ENCODE measurements at regions not wholly inside any gene's neighbourhood (a gene's known extent, or its start where the extent isn't known, plus 50 kb on each side); places are given as distances from the start of the nearest gene placed in this dataset.

- Histone ChIP-seq H3K9me3 (no peaks in the 10 kb centered on the region), H3K27ac (no peak overlapping the region), H3K4me1 (ENCODE audit: insufficient read depth) (no peaks in the 10 kb centered on the region), H3K36me3 (no peaks in the 10 kb centered on the region), H3K27me3 (no peaks in the 10 kb centered on the region), H3K4me3 (no peak overlapping the region)
- TF ChIP-seq POLR2A (IDR thresholded peaks at IDR 0.05) (no peak), EP300 (IDR thresholded peaks at IDR 0.05) (no peak), CTCF (IDR thresholded peaks at IDR 0.05) (no peak)
- WGBS, 3 donors = 90 to 93% (median 93%) methylated on average over 1 of the region's 1 CpG
- intact Hi-C loops (cut with DNase I) = no loop called here
- DNase-seq = no peak
Observed at GRCh38 chr9:28782630-28783029, 1209.3 kb upstream of the C9orf72 start.

GRCh38 chr9:28792716-28793115 is 1219.4 kb upstream of the C9orf72 start:
- no peak for DNase-seq
- no peak for TF ChIP-seq POLR2A (IDR thresholded peaks at IDR 0.05)
- TF ChIP-seq EP300 (IDR thresholded peaks at IDR 0.05) = no peak
- TF ChIP-seq CTCF (IDR thresholded peaks at IDR 0.05) = no peak
- intact Hi-C loops (cut with DNase I) = no loop called here

GRCh38 chr9:28799876-28800275 is 1226.6 kb upstream of the C9orf72 start:
- no peak overlapping the region for H3K27ac ChIP-seq
- TF ChIP-seq EP300 (IDR thresholded peaks at IDR 0.05) = no peak
- no peak for TF ChIP-seq POLR2A (IDR thresholded peaks at IDR 0.05)
- no peak for TF ChIP-seq CTCF (IDR thresholded peaks at IDR 0.05)
- 51 to 61% (median 57%) methylated on average over 3 of the region's 3 CpGs for WGBS, 3 donors
- no peak overlapping the region for H3K4me3 ChIP-seq
- no peaks in the 10 kb centered on the region for H3K36me3 ChIP-seq
- no peaks in the 10 kb centered on the region for H3K27me3 ChIP-seq
- no peaks in the 10 kb centered on the region for H3K4me1 ChIP-seq (ENCODE audit: insufficient read depth)
- no peaks in the 10 kb centered on the region for H3K9me3 ChIP-seq
- no peak for DNase-seq
- intact Hi-C loops (cut with DNase I) = no loop called here

More at GRCh38 chr9:28792716-28793115, 1219.4 kb upstream of the C9orf72 start:
- Histone ChIP-seq H3K36me3 (no peaks in the 10 kb centered on the region), H3K4me3 (no peak overlapping the region), H3K4me1 (ENCODE audit: insufficient read depth) (no peaks in the 10 kb centered on the region), H3K9me3 (no peaks in the 10 kb centered on the region), H3K27me3 (no peaks in the 10 kb centered on the region), H3K27ac (no peak overlapping the region)

- Histone ChIP-seq H3K36me3 (no peaks in the 10 kb centered on the region), H3K27ac (no peak overlapping the region), H3K9me3 (no peaks in the 10 kb centered on the region), H3K4me1 (ENCODE audit: insufficient read depth) (no peaks in the 10 kb centered on the region), H3K4me3 (no peak overlapping the region), H3K27me3 (no peaks in the 10 kb centered on the region)
- TF ChIP-seq CTCF (IDR thresholded peaks at IDR 0.05) (no peak), EP300 (IDR thresholded peaks at IDR 0.05) (no peak), POLR2A (IDR thresholded peaks at IDR 0.05) (no peak)
- intact Hi-C loops (cut with DNase I) = no loop called here
- DNase-seq = no peak
- WGBS, 3 donors = 68 to 90% (median 79%) methylated on average over 1 of the region's 1 CpG
Observed at GRCh38 chr9:28801144-28801799, 1228.0 kb upstream of the C9orf72 start.

Data from ovary (tissue), 7 donors.